NOMO-1 treated with DMSO at 0.1 percent for 48 hours (cell line): ENCODE measurements at regions not wholly inside any gene's neighbourhood (a gene's known extent, or its start where the extent isn't known, plus 50 kb on each side); places are given as distances from the start of the nearest gene placed in this dataset.

Experiments
- DNase-seq: peaks from one replicate; lab custom pipeline; 2025; ENCODE audit not compliant: unreplicated experiment; lab: John Stamatoyannopoulos, UW

DNA sequence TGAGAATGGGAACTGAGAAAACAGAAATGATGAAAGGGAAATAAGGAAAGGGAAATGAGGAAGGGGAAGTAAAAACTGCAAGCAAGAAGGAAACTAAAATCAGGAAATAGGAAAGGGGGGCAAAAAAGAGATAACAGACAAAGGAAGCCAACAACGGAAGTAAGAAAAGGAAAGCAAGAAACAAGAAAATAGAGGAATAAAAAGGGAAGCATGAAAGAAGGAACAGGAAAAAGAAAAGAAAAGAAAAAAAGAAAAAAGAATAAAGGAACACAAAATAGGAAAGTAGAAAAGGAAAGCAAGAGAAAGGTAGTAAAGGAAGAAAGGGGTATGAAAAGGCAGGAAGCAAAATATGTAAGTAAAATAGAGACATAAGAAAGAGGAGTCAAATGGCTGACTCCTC, 241.2 kb upstream of the NCKAP5 start:
- no peak for DNase-seq

DNA sequence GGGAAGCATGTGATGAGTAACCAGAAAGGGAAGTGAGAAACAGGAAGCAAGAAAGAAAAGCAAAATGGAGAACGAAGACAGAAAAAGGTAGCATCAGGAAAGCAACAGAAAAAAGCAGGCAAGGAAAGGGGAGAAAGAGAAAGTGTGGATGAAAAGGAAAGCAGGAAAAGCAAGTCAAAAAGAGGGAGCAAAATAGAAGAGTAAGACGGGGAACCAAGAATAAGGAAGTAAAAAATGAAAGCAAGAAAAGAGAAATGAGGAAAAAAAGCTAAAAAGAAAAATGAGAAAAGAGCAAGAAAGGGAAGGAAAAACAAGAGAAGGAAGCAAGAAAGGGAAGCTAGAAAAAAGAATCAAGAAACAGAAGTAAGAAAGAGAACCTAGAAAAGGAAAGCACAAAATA, 242.3 kb upstream of the NCKAP5 start:
- no peak for DNase-seq

DNA sequence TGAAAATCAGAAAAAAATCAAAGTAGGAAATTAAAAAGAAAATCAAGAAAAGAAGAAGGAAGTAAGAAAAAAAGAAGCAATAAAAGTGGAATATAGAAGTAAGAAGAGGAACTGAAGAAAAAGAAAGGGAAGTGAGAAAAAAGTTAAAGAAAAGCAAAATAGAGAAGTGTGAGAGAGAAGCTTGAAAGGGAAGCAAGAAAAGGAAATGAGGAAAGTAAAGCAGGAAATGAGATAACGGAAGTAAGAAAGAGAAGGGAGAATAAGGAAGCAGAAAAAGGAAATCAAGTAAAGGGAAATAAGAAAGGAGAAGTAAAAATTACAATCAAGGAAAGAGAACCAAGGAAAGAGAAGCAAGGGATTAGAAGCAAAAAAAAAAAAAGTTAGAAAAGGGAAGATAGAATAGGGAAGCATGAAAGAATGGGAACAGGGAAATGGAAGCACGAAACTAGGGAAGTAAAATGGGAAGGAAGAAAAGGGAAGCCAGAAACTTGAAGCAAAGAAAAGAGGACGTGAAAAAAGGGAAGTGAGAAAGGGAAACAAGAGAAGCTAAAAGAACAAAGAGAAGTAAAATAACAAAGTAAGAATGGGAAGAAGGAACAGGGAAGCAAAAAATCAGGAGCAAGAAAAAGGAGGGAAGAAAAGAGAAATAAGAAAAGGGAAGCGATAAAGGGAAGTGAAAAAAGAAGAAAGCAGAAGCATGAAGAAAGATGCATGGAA, 243.3 kb upstream of the NCKAP5 start:
- peak; percentile 28 for DNase-seq

DNA sequence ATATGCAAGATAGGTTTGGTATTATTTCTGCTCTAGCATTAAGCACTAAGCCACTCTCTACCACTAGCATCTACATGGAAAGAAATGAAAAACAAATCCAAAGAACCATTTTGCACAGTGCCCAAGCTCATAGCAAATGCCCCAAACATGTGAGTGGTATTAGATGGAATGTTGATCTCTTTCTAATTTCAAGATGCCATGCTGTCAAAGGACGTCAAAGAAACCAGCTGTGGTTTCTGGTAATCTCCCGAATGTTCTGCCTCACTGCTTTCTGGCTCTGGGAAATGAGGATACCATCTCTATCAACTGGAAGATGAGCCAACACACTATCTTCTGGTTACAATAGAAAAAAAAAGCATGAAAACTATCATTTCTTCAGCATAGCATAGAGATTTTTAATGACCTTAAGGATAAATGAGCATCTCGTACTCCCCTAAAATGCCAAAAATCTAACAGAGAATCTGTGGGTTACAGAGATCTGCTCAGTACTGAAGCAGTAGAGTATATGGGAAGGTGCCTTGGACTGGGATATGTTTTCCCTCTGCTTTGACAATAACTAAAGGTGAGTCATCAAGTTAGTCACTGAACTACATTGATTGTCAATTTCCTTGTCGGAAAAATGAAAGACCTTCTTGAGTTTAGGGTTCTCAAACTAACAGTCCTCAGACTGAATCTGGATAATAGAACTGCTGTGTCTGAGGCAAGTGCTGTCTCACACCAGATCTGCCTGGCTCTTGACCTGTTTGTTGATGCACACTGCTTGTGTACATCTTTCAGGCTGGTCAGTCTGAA, 244.8 kb upstream of the NCKAP5 start:
- DNase-seq: no peak

DNA sequence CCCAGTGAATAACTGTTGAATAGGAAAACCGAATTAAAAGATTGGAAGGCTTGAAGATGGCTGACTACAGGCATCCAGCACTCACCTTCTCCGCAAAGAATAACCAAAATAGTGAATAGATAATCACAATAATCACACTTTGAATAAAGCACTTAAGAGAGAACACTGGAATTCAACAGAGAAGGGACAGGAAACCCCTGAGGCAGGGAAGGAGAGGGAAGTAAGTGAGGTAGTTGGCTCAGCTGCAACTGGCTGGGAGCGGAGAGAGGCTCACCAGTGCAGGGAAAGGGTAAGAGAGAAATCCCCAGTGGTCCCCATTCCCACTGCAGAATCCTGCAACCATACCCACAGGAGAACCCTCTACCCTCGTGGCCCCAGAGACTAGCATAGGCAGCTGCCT, 246.6 kb upstream of the NCKAP5 start:
- no peak for DNase-seq

DNA sequence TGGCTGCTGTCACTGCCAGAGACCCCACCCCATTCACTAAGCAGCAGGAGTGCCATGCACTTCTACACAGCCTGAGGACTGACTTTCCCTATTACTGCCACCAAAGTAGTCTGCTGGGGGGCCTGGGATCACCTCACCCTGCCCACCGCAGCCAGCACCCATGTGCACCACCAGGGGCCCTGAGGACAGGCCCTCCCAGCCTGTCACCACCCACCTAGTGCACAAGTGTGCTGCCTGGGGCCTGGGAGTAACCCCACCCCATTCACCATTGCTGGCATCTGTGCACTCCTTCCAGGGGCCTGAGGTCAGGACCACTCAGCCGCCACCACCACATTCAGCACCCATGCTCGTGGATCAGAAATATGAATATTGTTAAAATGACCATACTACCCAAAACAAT, 247.8 kb upstream of the NCKAP5 start:
- DNase-seq: no peak

DNA sequence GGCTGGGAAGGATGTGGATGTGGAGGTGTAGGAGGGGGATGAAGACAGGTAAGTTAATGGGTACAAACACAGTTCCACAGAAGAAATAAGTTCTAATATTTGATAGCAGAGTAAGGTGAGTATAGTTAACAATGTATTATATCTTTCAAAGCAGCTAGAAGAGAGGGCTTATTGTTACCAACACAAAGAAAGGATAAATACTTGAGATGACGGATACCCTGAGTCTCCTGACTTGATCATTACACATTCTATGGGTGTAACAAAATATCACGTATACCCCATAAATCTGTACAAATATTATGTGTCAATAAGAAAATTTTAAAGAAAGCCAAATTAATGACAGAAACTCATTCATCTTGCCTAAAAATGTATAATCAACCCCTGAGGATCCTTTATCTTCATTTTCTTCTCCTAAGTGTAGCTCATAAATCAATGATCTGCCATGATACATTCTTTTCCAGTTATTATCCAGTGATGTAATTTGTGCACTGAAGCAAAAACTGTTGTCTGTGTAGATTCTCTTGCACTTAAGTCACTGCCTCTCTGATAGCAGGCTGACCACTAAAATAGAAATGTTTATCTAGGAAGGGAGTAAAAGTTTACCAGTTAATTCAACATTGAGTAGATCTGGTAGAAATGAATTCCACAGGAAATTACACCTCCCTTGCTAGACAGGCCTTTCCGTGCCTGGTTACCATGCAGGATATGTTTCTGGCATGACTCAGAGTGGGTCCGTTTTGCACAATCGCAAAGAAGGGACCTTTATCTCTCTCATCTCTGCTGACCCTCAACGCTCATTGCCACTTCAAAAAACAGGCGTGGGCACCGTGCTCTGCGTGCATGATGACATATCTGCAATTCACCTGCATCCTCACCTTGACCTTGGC, 249.7 kb upstream of the NCKAP5 start:
- DNase-seq: no peak

DNA sequence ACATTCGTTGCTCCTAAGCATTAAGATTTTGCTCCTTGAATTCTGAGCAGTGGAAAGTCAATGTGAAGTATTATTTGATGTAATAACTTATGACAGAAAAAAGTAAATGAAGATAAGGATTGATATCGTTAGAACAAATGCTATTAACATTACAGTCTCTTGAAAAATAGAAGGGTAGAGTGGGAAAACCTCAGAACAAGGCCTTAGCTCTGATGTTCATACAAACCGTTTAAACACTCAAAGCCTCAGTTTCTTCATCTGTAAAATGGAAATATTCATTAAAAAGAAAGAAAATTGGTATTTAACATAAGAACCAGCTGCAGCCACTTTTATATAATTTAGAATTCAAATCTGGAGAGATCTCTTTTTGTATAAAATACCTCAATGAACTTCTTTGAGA, 250.4 kb upstream of the NCKAP5 start:
- DNase-seq: no peak

DNA sequence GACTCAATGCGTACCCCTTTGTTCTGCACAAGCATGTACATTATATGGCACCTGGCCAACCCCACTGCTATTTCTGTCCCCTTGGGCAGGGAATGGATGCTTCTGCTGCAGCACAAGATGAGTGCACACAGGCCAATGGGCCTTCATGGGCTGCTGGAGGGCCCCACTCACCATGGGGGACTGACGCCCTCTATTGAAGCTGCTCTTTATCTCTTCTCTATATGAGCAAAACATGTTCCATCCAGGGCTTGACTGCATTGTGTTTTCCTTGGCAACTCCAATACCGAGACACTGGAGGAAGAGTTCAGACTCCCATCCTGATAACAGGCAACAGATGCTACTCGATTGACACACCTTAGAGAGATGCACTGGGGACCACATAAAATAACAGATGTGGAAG, 251.6 kb upstream of the NCKAP5 start:
- no peak for DNase-seq

DNA sequence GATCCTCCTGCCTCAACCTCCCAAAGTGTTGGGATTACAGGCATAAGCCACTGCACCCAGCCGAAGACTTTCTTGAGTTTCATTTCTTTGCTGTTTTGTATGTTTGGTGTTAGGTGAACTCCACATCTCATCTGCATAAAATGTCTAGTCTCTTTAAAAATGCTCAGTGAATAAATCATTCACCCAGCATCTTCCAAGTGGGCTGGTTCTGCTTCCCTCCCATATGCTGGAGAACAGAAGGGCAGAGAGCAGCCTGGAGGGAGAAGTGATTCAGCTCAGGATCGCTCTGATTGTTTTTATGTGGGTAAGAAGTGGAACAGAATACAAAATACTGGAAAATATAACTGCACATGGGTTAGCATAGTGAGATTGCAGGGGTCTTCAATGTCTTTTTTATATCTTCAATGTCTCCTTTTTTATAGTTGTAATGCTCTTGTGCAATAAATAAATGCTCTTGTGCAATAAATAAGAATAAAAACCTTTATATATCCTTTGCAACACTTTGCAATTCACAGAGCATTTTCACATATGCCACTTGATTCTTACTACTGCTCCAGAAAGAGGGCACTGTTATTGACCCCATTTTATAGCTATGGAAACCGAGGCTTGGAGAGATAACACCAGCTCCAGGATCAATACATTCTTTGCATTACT, 253.0 kb upstream of the NCKAP5 start:
- DNase-seq: no peak

DNA sequence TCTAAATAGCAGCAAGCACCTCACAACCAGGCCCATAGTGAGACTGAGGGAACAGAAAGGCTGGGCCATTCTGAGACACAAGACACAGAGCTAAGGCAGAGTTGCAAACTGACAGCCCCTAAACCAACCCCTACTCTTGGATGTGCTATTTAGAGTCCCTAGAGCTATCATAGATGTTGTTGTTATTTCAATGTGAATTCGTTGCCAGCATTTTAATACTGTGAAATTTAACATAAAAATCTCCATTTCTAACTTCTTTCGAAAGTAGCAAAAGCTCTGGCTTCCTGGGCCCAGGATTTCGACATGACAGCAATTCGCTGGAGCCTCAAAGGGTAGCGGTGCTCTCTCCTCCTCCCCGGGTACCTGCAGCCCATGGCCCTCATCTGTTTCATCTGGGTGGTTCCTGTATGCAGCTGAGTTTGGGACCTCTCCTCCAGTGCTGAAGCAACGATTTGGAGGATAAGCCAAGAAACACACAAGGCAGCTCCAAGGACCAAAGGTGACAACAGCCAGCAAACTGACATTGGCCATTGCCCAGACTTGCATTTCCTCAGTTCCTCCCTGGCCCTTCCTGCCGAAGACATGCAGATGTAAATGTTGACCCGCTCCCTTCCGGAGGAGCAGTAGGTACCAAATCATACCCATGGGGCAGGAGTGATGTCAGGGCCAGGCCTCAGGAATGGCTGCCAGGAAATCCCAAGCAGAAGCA, 254.4 kb upstream of the NCKAP5 start:
- no peak for DNase-seq

DNA sequence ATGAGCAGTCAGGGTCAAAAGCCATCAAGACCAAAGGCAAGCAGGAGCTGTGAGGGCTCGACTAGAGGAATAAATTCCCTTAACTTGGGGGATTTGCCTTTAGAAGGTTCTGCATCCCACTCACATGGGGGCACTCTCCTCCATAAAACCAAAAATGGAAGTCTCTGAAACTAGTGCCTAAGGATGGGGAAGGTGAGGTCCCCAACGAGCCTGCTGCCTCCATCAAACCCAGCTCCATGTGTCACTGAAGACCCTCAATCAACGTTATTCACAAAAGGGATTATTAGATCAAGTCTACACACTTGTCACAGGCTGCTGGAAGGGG, 254.9 kb upstream of the NCKAP5 start:
- DNase-seq: no peak

DNA sequence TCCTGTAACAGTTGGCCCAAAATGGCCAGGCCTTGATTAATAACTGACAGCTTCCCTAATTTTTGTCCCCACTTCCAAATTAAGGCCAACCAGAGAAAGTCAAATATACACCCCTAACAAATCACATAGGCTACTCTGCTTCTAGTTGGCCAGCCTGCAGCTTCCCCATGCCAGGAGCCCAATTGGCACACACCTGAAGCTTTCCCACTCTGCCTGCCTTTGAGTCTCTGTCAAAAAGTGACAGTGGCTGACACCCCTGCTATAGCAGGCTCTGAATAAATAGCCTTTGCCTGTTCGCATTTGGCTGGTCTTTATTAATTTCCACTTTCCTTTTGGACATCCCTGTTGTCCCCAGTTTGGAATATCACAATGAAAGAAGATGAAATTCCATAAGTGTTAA, 256.6 kb upstream of the NCKAP5 start:
- DNase-seq: no peak

DNA sequence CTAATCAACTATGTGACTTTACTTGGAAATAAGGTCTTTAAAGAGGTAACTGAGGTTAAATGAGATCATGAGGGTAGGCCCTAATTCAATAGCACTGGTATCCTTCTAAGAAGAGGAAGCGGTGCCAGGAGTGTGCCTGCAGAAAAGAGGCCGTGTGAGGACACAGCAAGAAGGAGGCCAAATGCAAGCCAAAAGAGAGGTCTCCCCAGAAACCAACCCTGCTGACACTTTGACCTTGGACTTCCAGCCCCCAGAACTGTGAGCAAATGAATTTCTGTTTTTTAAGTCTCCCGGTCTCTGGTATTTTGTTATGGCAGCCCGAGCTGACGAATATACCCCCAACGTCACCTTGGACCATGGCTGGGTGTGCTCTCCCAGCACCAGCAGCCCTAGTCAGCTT, 257.5 kb upstream of the NCKAP5 start:
- DNase-seq: no peak

DNA sequence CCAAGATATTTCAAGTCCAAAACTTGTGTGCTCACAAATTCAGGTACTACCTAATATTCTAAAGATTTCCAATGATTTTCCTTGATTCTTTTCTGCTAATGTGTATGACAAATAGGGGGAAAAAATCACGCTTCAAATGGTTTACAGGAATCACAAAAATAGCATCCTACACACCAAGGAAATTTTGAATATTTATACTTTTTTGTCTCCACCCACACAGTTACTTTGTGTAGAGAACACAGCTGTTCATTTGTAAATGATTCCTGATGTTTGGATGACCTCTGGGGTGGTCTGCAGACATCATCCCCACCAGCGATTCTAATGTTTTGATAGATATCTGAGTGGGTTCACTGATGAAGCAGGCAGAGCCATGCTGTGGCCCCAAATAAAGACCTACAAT, 260.6 kb upstream of the NCKAP5 start:
- DNase-seq: no peak

DNA sequence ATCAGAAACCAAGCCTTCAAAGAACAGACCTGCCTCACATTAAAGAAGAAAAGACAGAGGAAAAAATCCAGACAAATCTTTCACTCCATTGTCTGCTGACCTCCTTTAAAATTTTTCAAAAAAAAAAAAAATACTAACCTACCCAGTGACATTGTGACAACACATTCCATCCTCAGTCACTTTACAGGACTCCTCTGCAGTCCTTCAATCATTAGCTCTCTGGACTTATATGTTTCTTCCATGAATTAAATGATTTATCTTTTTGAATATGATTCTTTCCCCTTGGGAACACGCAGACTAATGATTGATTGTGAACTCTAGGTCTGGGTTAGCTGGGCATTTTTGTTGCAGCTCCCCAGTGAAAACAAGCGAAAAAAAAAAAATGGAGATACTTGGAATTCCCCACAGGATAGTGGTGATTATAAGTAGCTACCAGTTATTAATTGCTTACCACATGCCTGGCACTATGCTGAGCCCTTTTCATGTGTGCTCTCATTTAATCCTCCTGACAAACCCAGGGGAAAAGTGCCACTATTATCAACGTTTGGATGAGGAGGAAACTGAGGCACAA, 261.3 kb upstream of the NCKAP5 start:
- DNase-seq: no peak

DNA sequence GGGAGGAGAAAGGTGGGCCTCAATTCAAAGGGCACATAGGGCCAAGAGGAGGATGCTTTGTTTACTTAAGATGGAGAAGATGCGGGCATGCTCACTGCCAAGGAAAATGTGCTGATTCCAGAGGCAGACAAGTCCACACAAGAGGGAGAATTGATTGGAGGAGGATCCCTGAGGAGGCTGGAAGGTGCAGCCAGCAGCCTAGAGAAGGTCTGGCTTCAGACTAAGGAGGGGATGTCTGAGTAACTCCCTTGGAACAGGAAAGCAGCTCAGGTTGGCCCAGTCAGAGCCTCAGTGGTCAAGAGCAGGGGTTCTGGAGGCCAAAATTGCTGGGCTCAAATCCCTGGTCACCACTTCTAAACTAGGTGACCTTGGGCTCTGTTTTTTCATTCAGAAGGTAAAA, 265.5 kb upstream of the NCKAP5 start:
- no peak for DNase-seq

DNA sequence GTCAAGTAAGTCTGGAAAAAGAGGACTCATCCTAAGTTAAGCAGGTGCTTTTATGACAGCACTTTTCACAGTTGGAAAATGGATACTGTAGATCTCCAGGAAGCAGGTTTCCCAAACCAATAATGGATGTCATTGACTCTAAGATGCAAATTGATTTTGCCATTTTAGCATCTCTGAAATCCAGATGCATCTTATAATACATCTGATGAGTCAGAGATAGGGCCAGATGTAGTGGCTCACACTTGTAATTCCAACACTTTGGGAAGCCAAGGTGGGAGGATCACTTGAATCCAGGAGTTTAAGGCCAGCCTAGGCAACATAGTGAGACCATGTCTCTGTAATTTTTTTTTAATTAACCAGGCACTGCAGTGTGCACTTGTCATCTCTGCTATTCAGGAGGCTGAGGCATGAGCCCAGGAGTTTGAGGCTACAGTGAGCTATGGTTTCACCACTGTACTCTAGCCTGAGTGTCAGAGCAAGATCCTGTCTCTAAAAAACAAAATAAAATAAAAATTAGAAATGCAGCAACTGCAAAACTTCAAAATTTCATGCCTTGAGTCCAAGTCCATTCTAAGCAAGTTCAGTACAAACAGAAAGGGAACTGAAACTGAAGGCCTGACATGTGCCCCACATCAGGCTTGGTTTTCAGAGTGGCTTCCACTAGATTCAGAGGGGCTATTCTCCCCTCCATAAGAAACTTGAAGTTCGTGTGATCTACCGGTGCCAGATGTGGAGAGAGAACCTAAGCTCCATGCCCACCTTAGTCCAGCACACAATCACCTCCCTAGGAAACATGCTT, 267.8 kb upstream of the NCKAP5 start:
- peak; percentile 18 for DNase-seq

DNA sequence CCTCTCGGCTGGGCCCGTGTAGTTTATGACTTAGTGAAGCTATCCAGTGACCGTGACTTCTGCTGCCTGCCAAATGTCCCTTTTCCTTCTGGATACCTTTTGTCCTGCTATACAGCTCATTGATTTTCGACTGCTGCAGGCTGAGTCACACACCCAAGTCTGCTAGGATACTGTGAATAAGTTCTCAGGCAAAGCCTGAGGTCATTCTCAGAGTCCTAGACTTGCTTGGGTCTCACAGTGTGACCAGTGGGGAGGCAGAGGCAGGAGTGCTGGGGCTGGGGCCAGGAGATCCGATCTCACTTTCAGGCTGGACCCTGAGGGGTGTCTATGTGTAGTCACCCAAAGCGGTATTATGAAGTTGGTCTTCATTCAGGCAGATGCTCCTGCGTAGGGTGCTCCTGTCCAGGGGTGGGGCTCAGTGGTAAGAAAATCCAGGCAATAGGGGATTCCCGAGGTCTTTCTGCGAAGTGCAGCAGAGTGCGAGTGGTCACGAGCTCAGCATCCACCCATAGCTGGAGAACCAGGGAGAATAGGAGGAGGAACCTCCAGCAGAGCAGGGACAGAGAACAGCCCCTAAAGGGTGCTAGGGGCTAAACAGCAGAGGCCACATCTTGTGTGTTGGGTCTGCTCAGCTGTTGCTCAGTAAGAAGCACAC, 268.6 kb upstream of the NCKAP5 start:
- DNase-seq: no peak
